Activated B cell treated with CpG ODN at 0.5 μM for 24 hours (primary cell): ENCODE measurements at regions not wholly inside any gene's neighbourhood (a gene's known extent, or its start where the extent isn't known, plus 50 kb on each side); places are given as distances from the start of the nearest gene placed in this dataset.
"Not testable (repeated sequence)": the region's sequence is repeated elsewhere in the genome, so short reads cannot be mapped to it uniquely, and the experiment has no call there.

Experiments used
- ATAC-seq: fragments of 200-7000 bp; cut with Tn5 transposase; one replicate; pipeline ENCODE4 v1.10.0; 2021; ENCODE audit warnings: low read depth, mild to moderate bottlenecking, moderate library complexity
- CTCF ChIA-PET: fragments of 350-600 bp; sonication (Branson Sonifier 250); formaldehyde crosslinking; loops from one replicate; lab custom pipeline; 2021; ENCODE audit warnings: antibody characterized with exemption; lab: Charles Lee
- POLR2A ChIA-PET: fragments of 350-600 bp; sonication (Branson Sonifier 250); formaldehyde crosslinking; loops from one replicate; lab custom pipeline; 2021; ENCODE audit warnings: antibody characterized with exemption; lab: Charles Lee
- DNase-seq: peaks from one replicate; pipeline ENCODE4 v3.0.0; 2022
- H3K27ac Mint-ChIP-seq: one replicate; pipeline ENCODE4 v1.8.0; 2020; ENCODE audit warnings: mixed read lengths
- H3K27me3 Mint-ChIP-seq: one replicate; pipeline ENCODE4 v1.8.0; 2021; ENCODE audit warnings: mixed read lengths
- H3K36me3 Mint-ChIP-seq: one replicate; pipeline ENCODE4 v1.8.0; 2021; ENCODE audit warnings: low read depth, mixed read lengths
- H3K4me1 Mint-ChIP-seq: one replicate; pipeline ENCODE4 v1.8.0; 2021; ENCODE audit warnings: mixed read lengths
- H3K4me3 Mint-ChIP-seq: one replicate; pipeline ENCODE4 v1.8.0; 2020; ENCODE audit warnings: mild to moderate bottlenecking, mixed read lengths
- H3K9me3 Mint-ChIP-seq: one replicate; pipeline ENCODE4 v1.8.0; 2020; ENCODE audit warnings: mixed read lengths
- intact Hi-C: fragments of 100-400 bp; cut with micrococcal nuclease; formaldehyde crosslinking; loops from one replicate; pipeline ENCODE4 v1.15.1; 2024
- TF ChIP-seq, protein P1 (sequence below): fragments of 200-600 bp; IDR thresholded peaks from one replicate; pipeline ENCODE4 v1.8.0; 2022; ENCODE audit warnings: antibody characterized with exemption, mild to moderate bottlenecking

DNA sequence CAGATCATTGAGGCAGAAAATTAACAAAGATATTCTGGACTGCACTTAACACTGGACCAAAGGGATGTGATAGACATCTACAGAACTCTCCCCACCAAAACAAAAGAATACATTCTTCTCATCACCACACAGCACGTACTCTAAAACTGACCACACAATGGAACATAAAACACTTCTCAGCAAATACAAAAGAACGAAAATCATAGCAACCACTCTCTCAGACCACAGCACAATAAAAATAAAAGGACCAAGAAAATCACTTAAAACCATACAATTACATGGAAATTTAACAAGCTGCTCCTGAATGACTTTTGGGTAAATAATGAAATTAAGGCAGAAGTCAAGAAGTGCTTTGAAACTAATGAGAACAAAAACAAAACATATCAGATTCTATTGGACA, 254.0 kb upstream of the STXBP6 start:
- TF ChIP-seq, protein P1, sequence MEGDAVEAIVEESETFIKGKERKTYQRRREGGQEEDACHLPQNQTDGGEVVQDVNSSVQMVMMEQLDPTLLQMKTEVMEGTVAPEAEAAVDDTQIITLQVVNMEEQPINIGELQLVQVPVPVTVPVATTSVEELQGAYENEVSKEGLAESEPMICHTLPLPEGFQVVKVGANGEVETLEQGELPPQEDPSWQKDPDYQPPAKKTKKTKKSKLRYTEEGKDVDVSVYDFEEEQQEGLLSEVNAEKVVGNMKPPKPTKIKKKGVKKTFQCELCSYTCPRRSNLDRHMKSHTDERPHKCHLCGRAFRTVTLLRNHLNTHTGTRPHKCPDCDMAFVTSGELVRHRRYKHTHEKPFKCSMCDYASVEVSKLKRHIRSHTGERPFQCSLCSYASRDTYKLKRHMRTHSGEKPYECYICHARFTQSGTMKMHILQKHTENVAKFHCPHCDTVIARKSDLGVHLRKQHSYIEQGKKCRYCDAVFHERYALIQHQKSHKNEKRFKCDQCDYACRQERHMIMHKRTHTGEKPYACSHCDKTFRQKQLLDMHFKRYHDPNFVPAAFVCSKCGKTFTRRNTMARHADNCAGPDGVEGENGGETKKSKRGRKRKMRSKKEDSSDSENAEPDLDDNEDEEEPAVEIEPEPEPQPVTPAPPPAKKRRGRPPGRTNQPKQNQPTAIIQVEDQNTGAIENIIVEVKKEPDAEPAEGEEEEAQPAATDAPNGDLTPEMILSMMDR, result no peak
- ChIA-PET CTCF (no interaction called here), POLR2A (no interaction called here)
- no peak for DNase-seq
- H3K27me3 Mint-ChIP-seq, result no peaks in the 10 kb centered on the region
- no peak overlapping the region for H3K4me3 Mint-ChIP-seq
- no peaks in the 10 kb centered on the region for H3K4me1 Mint-ChIP-seq
- H3K27ac Mint-ChIP-seq, result no peak overlapping the region
- ATAC-seq, result no peak
- H3K36me3 Mint-ChIP-seq, result no peaks in the 10 kb centered on the region
- no peaks in the 10 kb centered on the region for H3K9me3 Mint-ChIP-seq
- intact Hi-C loops, result no loop called here

DNA sequence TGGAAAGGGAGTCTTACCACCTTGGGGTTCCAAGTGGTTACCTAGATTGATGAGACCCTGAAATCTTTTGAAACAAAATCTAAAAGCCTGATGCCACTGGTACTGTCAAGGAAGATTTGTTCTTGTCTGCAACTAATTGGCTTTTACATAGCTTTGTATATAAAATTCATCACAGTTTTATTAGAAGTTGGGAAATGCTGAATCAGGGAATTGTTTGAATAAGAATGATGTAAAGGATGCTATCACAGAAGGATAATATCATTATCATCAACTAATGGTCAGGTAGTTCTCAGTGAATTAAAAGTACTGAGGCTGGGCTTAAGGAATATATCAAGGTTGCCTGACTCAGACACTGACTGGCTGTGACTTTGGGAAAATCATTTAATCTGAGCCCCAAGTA, 248.3 kb upstream of the STXBP6 start:
- ATAC-seq (no peak), DNase-seq (no peak)
- Mint-ChIP-seq H3K9me3 (no peaks in the 10 kb centered on the region), H3K27ac (no peak overlapping the region), H3K4me3 (no peak overlapping the region), H3K36me3 (no peaks in the 10 kb centered on the region), H3K4me1 (no peaks in the 10 kb centered on the region), H3K27me3 (no peaks in the 10 kb centered on the region)
- POLR2A ChIA-PET, result no interaction called here
- TF ChIP-seq, protein P1, result no peak
- CTCF ChIA-PET, result no interaction called here
- intact Hi-C loops, result no loop called here

DNA sequence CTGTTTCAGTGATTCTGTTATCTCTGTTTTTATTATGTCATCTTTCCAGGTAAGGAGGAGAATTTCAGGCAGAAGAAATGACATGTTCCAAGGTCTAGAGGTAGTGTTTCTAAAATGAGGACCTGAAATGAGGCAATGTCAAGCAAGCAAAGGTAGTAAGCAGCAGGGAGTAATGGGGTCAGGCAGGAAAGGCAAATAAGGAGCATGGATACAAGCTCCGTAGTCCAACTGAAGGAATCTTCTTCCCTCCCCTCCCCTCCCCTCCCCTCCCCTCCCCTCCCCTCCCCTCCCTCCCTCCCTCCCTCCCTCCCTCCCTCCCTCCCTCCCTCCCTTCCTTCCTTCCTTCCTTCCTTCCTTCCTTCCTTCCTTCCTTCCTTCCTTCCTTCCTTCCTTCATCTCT, 240.2 kb upstream of the STXBP6 start:
- CTCF ChIA-PET, H3K4me1 Mint-ChIP-seq, H3K27ac Mint-ChIP-seq: not testable (repeated sequence)

DNA sequence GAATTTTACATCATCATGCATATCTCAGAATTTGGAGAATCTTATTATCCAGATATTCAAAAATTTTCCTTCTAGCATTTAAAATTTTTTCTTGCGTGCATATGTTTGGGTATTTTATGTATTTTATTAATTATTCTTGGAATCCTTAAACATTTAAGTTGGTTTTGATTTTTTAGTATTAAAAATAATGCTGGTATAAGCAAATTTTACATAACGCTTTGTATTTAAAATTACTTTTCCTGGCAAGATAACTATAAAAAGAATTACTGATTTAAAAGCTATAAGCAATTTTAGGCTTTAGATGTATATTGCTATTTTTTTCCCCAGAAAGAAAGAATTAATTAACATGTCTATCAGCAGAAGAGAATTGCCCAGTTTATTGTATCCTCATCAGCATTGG, 224.6 kb upstream of the STXBP6 start:
- DNase-seq (no peak), ATAC-seq (no peak)
- H3K4me3 Mint-ChIP-seq, result no peak overlapping the region
- no peaks in the 10 kb centered on the region for H3K27me3 Mint-ChIP-seq
- intact Hi-C loops, result no loop called here
- ChIA-PET POLR2A (no interaction called here), CTCF (no interaction called here)
- H3K9me3 Mint-ChIP-seq, result peaks cover 2% of the 10 kb centered on the region
- no peaks in the 10 kb centered on the region for H3K36me3 Mint-ChIP-seq
- TF ChIP-seq, protein P1, result no peak
- no peak overlapping the region for H3K27ac Mint-ChIP-seq
- no peaks in the 10 kb centered on the region for H3K4me1 Mint-ChIP-seq

More for the DNA sequence above, 240.2 kb upstream of the STXBP6 start:
- H3K27me3 Mint-ChIP-seq, H3K4me3 Mint-ChIP-seq, H3K9me3 Mint-ChIP-seq, H3K36me3 Mint-ChIP-seq, DNase-seq, ATAC-seq, intact Hi-C loops, POLR2A ChIA-PET: not testable (repeated sequence)

DNA sequence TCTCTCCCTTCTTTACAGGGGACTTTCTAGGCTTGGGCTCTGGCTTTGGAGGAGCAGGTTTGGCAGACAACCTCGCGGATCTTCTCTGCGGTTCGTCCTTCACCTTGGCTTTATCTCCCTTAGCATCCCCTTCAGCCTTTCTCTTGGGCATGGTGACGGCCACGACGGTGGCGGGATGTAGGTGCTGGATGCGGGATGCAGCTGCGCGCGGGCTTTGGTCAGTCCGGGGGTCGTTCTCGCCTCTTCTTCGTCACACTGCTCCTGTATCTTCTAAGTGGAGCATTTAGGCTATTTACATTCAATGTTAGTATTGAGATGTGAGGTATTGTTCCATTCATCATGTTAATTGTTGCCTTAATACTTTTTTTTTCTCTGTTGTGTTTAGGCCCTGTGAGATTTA, 217.2 kb upstream of the STXBP6 start:
- Mint-ChIP-seq H3K27ac (no peak overlapping the region), H3K27me3 (no peaks in the 10 kb centered on the region), H3K9me3 (peaks cover 3% of the 10 kb centered on the region), H3K36me3 (no peaks in the 10 kb centered on the region), H3K4me3 (no peak overlapping the region), H3K4me1 (no peaks in the 10 kb centered on the region)
- TF ChIP-seq, protein P1, result no peak
- ATAC-seq (no peak), DNase-seq (no peak)
- intact Hi-C loops, result no loop called here
- CTCF ChIA-PET, result no interaction called here
- POLR2A ChIA-PET, result no interaction called here

DNA sequence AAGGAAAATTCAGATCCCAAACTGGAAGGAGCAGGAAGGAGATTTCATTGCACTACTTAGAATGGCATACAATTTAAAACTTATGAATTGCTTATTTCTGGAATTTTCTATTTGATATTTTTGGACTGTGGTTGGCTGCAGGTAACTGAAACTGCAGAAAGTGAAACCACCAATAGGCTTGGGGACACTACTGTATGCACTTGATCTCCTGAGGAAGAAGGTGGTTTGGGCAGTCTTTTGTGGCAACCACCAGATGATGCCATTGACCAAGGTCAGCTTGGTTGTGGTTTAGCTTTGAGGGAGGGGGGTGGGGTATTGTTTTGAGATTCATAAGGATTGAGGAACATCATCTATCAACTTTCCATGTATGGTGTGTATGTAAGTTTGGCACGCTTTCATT, 209.5 kb upstream of the STXBP6 start:
- Mint-ChIP-seq H3K27ac (no peak overlapping the region), H3K27me3 (no peaks in the 10 kb centered on the region), H3K4me1 (no peaks in the 10 kb centered on the region), H3K4me3 (no peak overlapping the region), H3K9me3 (no peaks in the 10 kb centered on the region), H3K36me3 (no peaks in the 10 kb centered on the region)
- TF ChIP-seq, protein P1, result no peak
- ATAC-seq, result no peak
- POLR2A ChIA-PET, result no interaction called here
- CTCF ChIA-PET, result no interaction called here
- no peak for DNase-seq
- intact Hi-C loops, result no loop called here
